Smooth muscle cell (in vitro differentiated cells): ENCODE measurements at regions not wholly inside any gene's neighbourhood (a gene's known extent, or its start where the extent isn't known, plus 50 kb on each side); places are given as distances from the start of the nearest gene placed in this dataset.

Experiments used
- DNase-seq: peaks from one replicate; lab custom pipeline; 2025; ENCODE audit not compliant: unreplicated experiment; lab: John Stamatoyannopoulos, UW
- H2AFZ ChIP-seq: fragments of 200-600 bp; sonication (generic); 2 replicates; pipeline ENCODE4 v1.6.0; 2016; ENCODE audit warnings: antibody characterized with exemption, low read depth, mild to moderate bottlenecking
- H3F3A ChIP-seq: fragments of 200-600 bp; sonication (generic); 2 replicates; pipeline ENCODE4 v1.6.0; 2017; ENCODE audit warnings: antibody characterized with exemption, low read depth
- H3K27ac ChIP-seq: fragments of 200-600 bp; sonication (generic); 2 replicates; pipeline ENCODE4 v1.5.1; 2016; ENCODE audit warnings: low read depth, mild to moderate bottlenecking
- H3K27me3 ChIP-seq: fragments of 200-600 bp; sonication (generic); 2 replicates; pipeline ENCODE4 v1.6.1; 2016; ENCODE audit warnings: low read depth, mild to moderate bottlenecking
- H3K36me3 ChIP-seq: fragments of 200-600 bp; sonication (generic); 2 replicates; pipeline ENCODE4 v1.5.1; 2016; ENCODE audit warnings: low read depth
- H3K4me1 ChIP-seq: fragments of 200-600 bp; sonication (generic); 2 replicates; pipeline ENCODE4 v1.5.1; 2016; ENCODE audit warnings: low read depth
- H3K4me2 ChIP-seq: fragments of 200-600 bp; sonication (generic); 2 replicates; pipeline ENCODE4 v1.6.0; 2016; ENCODE audit warnings: mild to moderate bottlenecking
- H3K4me3 ChIP-seq: fragments of 200-600 bp; sonication (generic); 2 replicates; pipeline ENCODE4 v1.5.1; 2016; ENCODE audit warnings: mild to moderate bottlenecking
- H3K79me2 ChIP-seq: fragments of 200-600 bp; sonication (generic); 2 replicates; pipeline ENCODE4 v1.6.0; 2016; ENCODE audit warnings: low read depth, mild to moderate bottlenecking
- H3K9ac ChIP-seq: fragments of 200-600 bp; sonication (generic); 2 replicates; pipeline ENCODE4 v1.6.0; 2016; ENCODE audit warnings: low read depth
- H3K9me3 ChIP-seq: fragments of 200-600 bp; sonication (generic); replicated peaks from 2 replicates; pipeline ENCODE4 v1.5.1; 2016; ENCODE audit warnings: low read depth
- H4K20me1 ChIP-seq: fragments of 200-600 bp; sonication (generic); 2 replicates; pipeline ENCODE4 v1.6.0; 2016; ENCODE audit warnings: low read depth
- CTCF ChIP-seq: fragments of 200-600 bp; sonication (generic); IDR thresholded peaks from 2 replicates; pipeline ENCODE4 v1.5.1; 2017; ENCODE audit warnings: borderline replicate concordance, mild to moderate bottlenecking, antibody characterized with exemption; ENCODE audit not compliant: insufficient read depth, poor library complexity, severe bottlenecking
- WGBS: methylation state at CpG from one replicate; pipeline ENCODE4 v1.1.7; 2016; ENCODE audit warnings: low lambda C conversion rate; 5-methylcytosine and 5-hydroxymethylcytosine counted together

GRCh38 chr1:209100460-209100859, 483.1 kb upstream of the CAMK1G start:
- no peak overlapping the region for H2AFZ ChIP-seq
- no peak for TF ChIP-seq CTCF
- WGBS = 94% methylated on average over 5 of the region's 5 CpGs
- no peak for DNase-seq
- H3K79me2 ChIP-seq = no peaks in the 10 kb centered on the region
- no peak overlapping the region for H3K4me3 ChIP-seq
- H3K4me2 ChIP-seq = no peak overlapping the region
- no peaks in the 10 kb centered on the region for H3K36me3 ChIP-seq
- H3K27ac ChIP-seq = no peak overlapping the region
- no peak overlapping the region for H3K9ac ChIP-seq
- H4K20me1 ChIP-seq = no peaks in the 10 kb centered on the region
- no peaks in the 10 kb centered on the region for H3K4me1 ChIP-seq
- no peaks in the 10 kb centered on the region for H3K9me3 ChIP-seq
- H3F3A ChIP-seq = no peaks in the 10 kb centered on the region
- H3K27me3 ChIP-seq = peaks cover 10% of the 10 kb centered on the region

GRCh38 chr1:209101106-209101505, 482.4 kb upstream of the CAMK1G start:
- no peak for TF ChIP-seq CTCF
- Histone ChIP-seq H3K4me3 (no peak overlapping the region), H3K4me2 (no peak overlapping the region), H3K36me3 (no peaks in the 10 kb centered on the region), H3K79me2 (no peaks in the 10 kb centered on the region), H3K9ac (no peak overlapping the region), H2AFZ (no peak overlapping the region), H3K27ac (no peak overlapping the region), H3K4me1 (no peaks in the 10 kb centered on the region), H3K9me3 (no peaks in the 10 kb centered on the region), H3F3A (no peaks in the 10 kb centered on the region), H4K20me1 (no peaks in the 10 kb centered on the region), H3K27me3 (peaks cover 10% of the 10 kb centered on the region)
- DNase-seq = no peak
- WGBS = 91% methylated on average over 5 of the region's 5 CpGs

GRCh38 chr1:209102120-209102519, 481.4 kb upstream of the CAMK1G start:
- Histone ChIP-seq H3K4me3 (no peak overlapping the region), H3K27ac (no peak overlapping the region), H3F3A (no peaks in the 10 kb centered on the region), H3K4me2 (no peak overlapping the region), H3K27me3 (peaks cover 10% of the 10 kb centered on the region), H2AFZ (no peak overlapping the region), H3K36me3 (no peaks in the 10 kb centered on the region), H3K9ac (no peak overlapping the region), H3K9me3 (no peaks in the 10 kb centered on the region), H3K79me2 (no peaks in the 10 kb centered on the region), H4K20me1 (no peaks in the 10 kb centered on the region), H3K4me1 (no peaks in the 10 kb centered on the region)
- DNase-seq = no peak
- TF ChIP-seq CTCF = no peak
- 66% methylated on average over 4 of the region's 4 CpGs for WGBS

- no peak for DNase-seq
- H3K79me2 ChIP-seq = no peaks in the 10 kb centered on the region
- no peak overlapping the region for H3K27ac ChIP-seq
- H2AFZ ChIP-seq = no peak overlapping the region
- H3K9me3 ChIP-seq = no peaks in the 10 kb centered on the region
- no peaks in the 10 kb centered on the region for H3F3A ChIP-seq
- H4K20me1 ChIP-seq = no peaks in the 10 kb centered on the region
- H3K27me3 ChIP-seq = peaks cover 10% of the 10 kb centered on the region
- no peaks in the 10 kb centered on the region for H3K36me3 ChIP-seq
- no peak for TF ChIP-seq CTCF
- H3K4me3 ChIP-seq = no peak overlapping the region
- H3K4me2 ChIP-seq = no peak overlapping the region
- no peak overlapping the region for H3K9ac ChIP-seq
- no peaks in the 10 kb centered on the region for H3K4me1 ChIP-seq
- 82% methylated on average over 4 of the region's 4 CpGs for WGBS
Observed at GRCh38 chr1:209102531-209102930, 481.0 kb upstream of the CAMK1G start.
